A673 (cell line): ENCODE measurements at regions not wholly inside any gene's neighbourhood (a gene's known extent, or its start where the extent isn't known, plus 50 kb on each side); places are given as distances from the start of the nearest gene placed in this dataset.

Source experiments
- BruUV-seq: library from RNA; stranded (reverse); fragments of 400-500 nt; replicated peaks from 2 replicates; lab custom pipeline; 2021; lab: Mats Ljungman, UMichigan
- CTCF ChIA-PET: fragments of 300-600 bp; sonication (Branson Sonifier 250); formaldehyde crosslinking; loops from one replicate; lab custom pipeline; 2022; ENCODE audit warnings: antibody characterized with exemption; lab: Charles Lee
- POLR2A ChIA-PET: fragments of 300-600 bp; sonication (Branson Sonifier 250); formaldehyde crosslinking; loops from one replicate; lab custom pipeline; 2022; ENCODE audit warnings: antibody characterized with exemption; ENCODE audit not compliant: low non-redundant PET; lab: Charles Lee
- DNase-seq: peaks from one replicate; pipeline ENCODE4 v3.0.0-alpha.2; 2015; ENCODE audit warnings: low spot score
- H3K27ac ChIP-seq: fragments of 200-600 bp; sonication (generic); 2 replicates; pipeline ENCODE4 v1.5.1; 2016; ENCODE audit warnings: mixed run types, low read depth, mild to moderate bottlenecking, mixed read lengths, antibody characterized with exemption, low read length; ENCODE audit not compliant: poor library complexity, severe bottlenecking
- H3K27me3 ChIP-seq: fragments of 200-600 bp; sonication (generic); replicated peaks from 2 replicates; pipeline ENCODE4 v1.6.1; 2017; ENCODE audit warnings: mixed run types, low read depth, mild to moderate bottlenecking, mixed read lengths, antibody characterized with exemption, low read length; ENCODE audit not compliant: insufficient read depth, poor library complexity
- H3K36me3 ChIP-seq: fragments of 200-600 bp; sonication (generic); 2 replicates; pipeline ENCODE4 v1.6.1; 2016; ENCODE audit warnings: mixed run types, mild to moderate bottlenecking, mixed read lengths, antibody characterized with exemption, low read length; ENCODE audit not compliant: insufficient read depth, poor library complexity, severe bottlenecking
- H3K4me1 ChIP-seq: fragments of 200-600 bp; sonication (generic); 2 replicates; pipeline ENCODE4 v1.6.1; 2017; ENCODE audit warnings: mixed run types, mild to moderate bottlenecking, mixed read lengths, antibody characterized with exemption, low read length; ENCODE audit not compliant: insufficient read depth, poor library complexity, severe bottlenecking
- H3K4me3 ChIP-seq: fragments of 200-600 bp; sonication (generic); 2 replicates; pipeline ENCODE4 v1.5.1; 2016; ENCODE audit warnings: low read depth, mixed run types, mild to moderate bottlenecking, mixed read lengths, low read length; ENCODE audit not compliant: poor library complexity, severe bottlenecking
- H3K9me3 ChIP-seq: fragments of 200-600 bp; sonication (generic); 2 replicates; pipeline ENCODE4 v1.6.1; 2016; ENCODE audit warnings: mixed run types, low read depth, mild to moderate bottlenecking, mixed read lengths, antibody characterized with exemption, low read length; ENCODE audit not compliant: poor library complexity, severe bottlenecking
- EZH2 ChIP-seq: fragments of 200-600 bp; sonication (generic); IDR thresholded peaks from 2 replicates; pipeline ENCODE4 v1.6.1; 2017; ENCODE audit warnings: borderline replicate concordance, low read depth, mild to moderate bottlenecking, mixed read lengths, antibody characterized with exemption, low read length; ENCODE audit not compliant: poor library complexity, severe bottlenecking
- intact Hi-C: fragments of 100-400 bp; cut with micrococcal nuclease; formaldehyde crosslinking; loops from one replicate; pipeline ENCODE4 v1.10.0; 2022; ENCODE audit not compliant: unreplicated experiment
- TF ChIP-seq, protein P1 (sequence below): fragments of 300-800, 200-600 bp; sonication (generic); conservative IDR thresholded peaks from 2 replicates; pipeline ENCODE4 v1.5.1; 2017; ENCODE audit warnings: low read depth, mild to moderate bottlenecking, antibody characterized with exemption, low read length, moderate library complexity, mixed read lengths

DNA sequence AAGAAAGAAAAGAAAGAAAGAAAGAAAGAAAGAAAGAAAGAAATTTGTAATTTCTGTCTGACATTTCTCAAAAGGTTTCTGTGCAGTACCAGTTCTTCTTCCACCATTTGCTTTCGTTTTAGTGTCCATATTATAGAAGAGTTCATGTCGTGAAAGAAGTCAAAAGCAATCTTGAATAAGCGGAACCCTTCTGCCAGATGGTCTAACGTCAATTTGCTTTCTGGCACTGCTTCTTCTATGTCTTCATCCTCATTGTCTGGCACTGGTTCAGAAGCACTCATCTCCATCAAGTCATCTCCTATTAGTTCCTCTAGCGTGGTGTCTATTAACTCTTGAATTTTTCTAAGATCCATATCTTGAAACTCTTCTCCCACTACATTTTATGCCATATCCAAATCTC, 170.0 kb upstream of the KCTD3 start:
- POLR2A ChIA-PET, result no interaction called here
- H3K36me3 ChIP-seq, result no peaks in the 10 kb centered on the region
- H3K27ac ChIP-seq, result no peak overlapping the region
- intact Hi-C loops, result no loop called here
- CTCF ChIA-PET, result no interaction called here
- TF ChIP-seq, protein P1, sequence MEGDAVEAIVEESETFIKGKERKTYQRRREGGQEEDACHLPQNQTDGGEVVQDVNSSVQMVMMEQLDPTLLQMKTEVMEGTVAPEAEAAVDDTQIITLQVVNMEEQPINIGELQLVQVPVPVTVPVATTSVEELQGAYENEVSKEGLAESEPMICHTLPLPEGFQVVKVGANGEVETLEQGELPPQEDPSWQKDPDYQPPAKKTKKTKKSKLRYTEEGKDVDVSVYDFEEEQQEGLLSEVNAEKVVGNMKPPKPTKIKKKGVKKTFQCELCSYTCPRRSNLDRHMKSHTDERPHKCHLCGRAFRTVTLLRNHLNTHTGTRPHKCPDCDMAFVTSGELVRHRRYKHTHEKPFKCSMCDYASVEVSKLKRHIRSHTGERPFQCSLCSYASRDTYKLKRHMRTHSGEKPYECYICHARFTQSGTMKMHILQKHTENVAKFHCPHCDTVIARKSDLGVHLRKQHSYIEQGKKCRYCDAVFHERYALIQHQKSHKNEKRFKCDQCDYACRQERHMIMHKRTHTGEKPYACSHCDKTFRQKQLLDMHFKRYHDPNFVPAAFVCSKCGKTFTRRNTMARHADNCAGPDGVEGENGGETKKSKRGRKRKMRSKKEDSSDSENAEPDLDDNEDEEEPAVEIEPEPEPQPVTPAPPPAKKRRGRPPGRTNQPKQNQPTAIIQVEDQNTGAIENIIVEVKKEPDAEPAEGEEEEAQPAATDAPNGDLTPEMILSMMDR, result no peak
- TF ChIP-seq EZH2, result no peak
- H3K4me3 ChIP-seq, result no peak overlapping the region
- no TSS peak for BruUV-seq
- H3K9me3 ChIP-seq, result no peaks in the 10 kb centered on the region
- no peaks in the 10 kb centered on the region for H3K27me3 ChIP-seq
- DNase-seq, result no peak
- H3K4me1 ChIP-seq, result no peaks in the 10 kb centered on the region

DNA sequence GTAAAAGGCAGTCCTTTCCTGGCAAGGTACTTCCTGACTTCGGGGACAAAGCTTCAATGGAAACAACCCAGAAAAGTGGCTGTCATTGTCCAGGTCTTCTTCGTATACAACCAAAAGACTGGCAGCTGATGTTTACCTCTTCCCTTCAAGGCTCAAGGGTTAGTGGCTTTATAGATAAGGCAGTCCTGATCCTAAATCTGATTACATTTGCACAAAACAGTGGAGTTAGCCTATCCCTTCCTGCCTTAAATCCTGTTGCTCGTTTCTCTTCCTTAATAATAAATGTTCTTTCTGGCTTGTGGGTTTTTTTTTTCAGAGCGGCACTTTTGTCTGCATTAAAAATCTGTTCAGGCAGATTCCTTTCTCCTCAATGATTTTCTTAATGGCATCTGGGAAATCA, 169.3 kb upstream of the KCTD3 start:
- Histone ChIP-seq H3K27ac (no peak overlapping the region), H3K9me3 (no peaks in the 10 kb centered on the region), H3K36me3 (no peaks in the 10 kb centered on the region), H3K4me1 (no peaks in the 10 kb centered on the region), H3K4me3 (no peak overlapping the region), H3K27me3 (peaks cover 4% of the 10 kb centered on the region)
- no peak for DNase-seq
- CTCF ChIA-PET, result no interaction called here
- intact Hi-C loops, result no loop called here
- TF ChIP-seq EZH2, result no peak
- TF ChIP-seq, protein P1, result no peak
- BruUV-seq, result no TSS peak
- POLR2A ChIA-PET, result no interaction called here

GRCh38 chr1:215399787-215400186, 167.3 kb upstream of the KCTD3 start:
- TF ChIP-seq, protein P1, result no peak
- TF ChIP-seq EZH2, result no peak
- Histone ChIP-seq H3K27me3 (peaks cover 6% of the 10 kb centered on the region), H3K4me3 (no peak overlapping the region), H3K9me3 (no peaks in the 10 kb centered on the region), H3K27ac (no peak overlapping the region), H3K36me3 (no peaks in the 10 kb centered on the region), H3K4me1 (no peaks in the 10 kb centered on the region)
- DNase-seq, result no peak
- no TSS peak for BruUV-seq
- CTCF ChIA-PET, result no interaction called here
- intact Hi-C loops, result no loop called here
- POLR2A ChIA-PET, result no interaction called here
